HG03025 (cell line): ENCODE measurements at regions not wholly inside any gene's neighbourhood (a gene's known extent, or its start where the extent isn't known, plus 50 kb on each side); places are given as distances from the start of the nearest gene placed in this dataset.
"Not testable (repeated sequence)": the region's sequence is repeated elsewhere in the genome, so short reads cannot be mapped to it uniquely, and the experiment has no call there.

Source experiments
- ATAC-seq: cut with Tn5 transposase; IDR thresholded peaks from one replicate; pipeline ENCODE4 v1.9.1; 2021; ENCODE audit warnings: mild to moderate bottlenecking, moderate library complexity; ENCODE audit not compliant: unreplicated experiment, low FRiP score

GRCh38 chr4:19470001-19470400 is 781.7 kb upstream of the SLIT2 start:
- ATAC-seq: not testable (repeated sequence)

GRCh38 chr4:19462117-19462516 is 789.6 kb upstream of the SLIT2 start:
- ATAC-seq: no peak

- no peak for ATAC-seq
Measured at GRCh38 chr4:19455850-19456602, 795.7 kb upstream of the SLIT2 start.

GRCh38 chr4:19455196-19455595 is 796.5 kb upstream of the SLIT2 start:
- no peak for ATAC-seq

GRCh38 chr4:19438233-19438632 is 813.5 kb upstream of the SLIT2 start:
- ATAC-seq: no peak

GRCh38 chr4:19437008-19437407 is 814.7 kb upstream of the SLIT2 start:
- ATAC-seq: no peak

GRCh38 chr4:19429684-19430083 is 822.0 kb upstream of the SLIT2 start:
- ATAC-seq: no peak

- no peak for ATAC-seq
Measured at GRCh38 chr4:19425146-19425545, 826.6 kb upstream of the SLIT2 start.

- ATAC-seq: no peak
Measured at GRCh38 chr4:19417256-19417655, 834.4 kb upstream of the SLIT2 start.

GRCh38 chr4:19416146-19416545 is 835.6 kb upstream of the SLIT2 start:
- no peak for ATAC-seq

GRCh38 chr4:19408490-19408889 is 843.2 kb upstream of the SLIT2 start:
- ATAC-seq: no peak

GRCh38 chr4:19406789-19407188 is 844.9 kb upstream of the SLIT2 start:
- ATAC-seq: no peak

GRCh38 chr4:19403786-19404370 is 847.8 kb upstream of the SLIT2 start:
- no peak for ATAC-seq

GRCh38 chr4:19402581-19403065 is 849.1 kb upstream of the SLIT2 start:
- no peak for ATAC-seq

GRCh38 chr4:19401301-19402080 is 850.2 kb upstream of the SLIT2 start:
- no peak for ATAC-seq

GRCh38 chr4:19400820-19401219 is 850.9 kb upstream of the SLIT2 start:
- no peak for ATAC-seq

GRCh38 chr4:19399001-19399400 is 852.7 kb upstream of the SLIT2 start:
- ATAC-seq: no peak

- ATAC-seq: no peak
Measured at GRCh38 chr4:19386786-19387185, 864.9 kb upstream of the SLIT2 start.

- no peak for ATAC-seq
Measured at GRCh38 chr4:19382993-19383756, 868.5 kb upstream of the SLIT2 start.

GRCh38 chr4:19381068-19381467 is 870.6 kb upstream of the SLIT2 start:
- ATAC-seq: no peak

GRCh38 chr4:19380600-19380999 is 871.1 kb upstream of the SLIT2 start:
- ATAC-seq: no peak
